Right atrium auricular region (tissue), 2 donors: ENCODE measurements at regions not wholly inside any gene's neighbourhood (a gene's known extent, or its start where the extent isn't known, plus 50 kb on each side); places are given as distances from the start of the nearest gene placed in this dataset.
A peak's percentile ranks its signal among the peaks of the same experiment; 100 is the strongest.

Experiments
- DNase-seq: peaks from one replicate; pipeline ENCODE4 v3.0.0-alpha.2; 2019; ENCODE audit warnings: low spot score
- H3K27ac ChIP-seq, 2 donors: fragments of 200-600 bp; sonication (generic); 1 replicate in 1 of 2; 2 replicates in 1 of 2; pipeline ENCODE4 v1.5.1; 2016 to 2019
- H3K27me3 ChIP-seq, 2 donors: fragments of 200-600 bp; sonication (generic); one replicate each; pipeline versions ENCODE4 v1.5.1 to v1.6.0; 2017 to 2019
- H3K36me3 ChIP-seq: fragments of 200-600 bp; sonication (generic); one replicate; pipeline ENCODE4 v1.5.1; 2016
- H3K4me1 ChIP-seq, 2 donors: fragments of 200-600 bp; sonication (generic); one replicate each; pipeline versions ENCODE4 v1.5.1 to v1.6.0; 2017 to 2019
- H3K4me3 ChIP-seq, 2 donors: fragments of 200-600 bp; sonication (generic); 1 replicate in 1 of 2; 2 replicates in 1 of 2; pipeline ENCODE4 v1.5.1; 2017 to 2019; ENCODE audit warnings: mild to moderate bottlenecking in 1 of 2, moderate library complexity in 1 of 2
- H3K9me3 ChIP-seq, 2 donors: fragments of 200-600 bp; sonication (generic); one replicate each; pipeline ENCODE4 v1.5.1; 2019
- CTCF ChIP-seq, 2 donors: fragments of 200-600 bp; sonication (generic); IDR thresholded peaks; one replicate each; pipeline ENCODE4 v1.5.1; 2019; ENCODE audit warnings: antibody characterized with exemption in 2 of 2

GRCh38 chrX:23548164-23548563 is 119.1 kb upstream of the PRDX4 start:
- H3K36me3 ChIP-seq, result no peaks in the 10 kb centered on the region
- no peaks in the 10 kb centered on the region for H3K4me1 ChIP-seq
- peaks cover 0 to 4% of the 10 kb centered on the region in 2 donors for H3K9me3 ChIP-seq
- H3K27me3 ChIP-seq, result no peaks in the 10 kb centered on the region
- TF ChIP-seq CTCF (IDR thresholded peaks at IDR 0.05), result no peak
- DNase-seq, result no peak
- no peak overlapping the region for H3K4me3 ChIP-seq
- H3K27ac ChIP-seq, result no peak overlapping the region

- H3K9me3 ChIP-seq, result peaks cover 0 to 9% of the 10 kb centered on the region in 2 donors
- no peaks in the 10 kb centered on the region for H3K36me3 ChIP-seq
- H3K27me3 ChIP-seq, result no peaks in the 10 kb centered on the region
- no peaks in the 10 kb centered on the region for H3K4me1 ChIP-seq
- no peak for TF ChIP-seq CTCF (IDR thresholded peaks at IDR 0.05)
- DNase-seq, result no peak
- H3K27ac ChIP-seq, result no peak overlapping the region
- H3K4me3 ChIP-seq, result no peak overlapping the region
Measured at GRCh38 chrX:23552303-23552702, 115.0 kb upstream of the PRDX4 start.

GRCh38 chrX:23554304-23554703 is 113.0 kb upstream of the PRDX4 start:
- no peak for DNase-seq
- H3K4me3 ChIP-seq, result no peak overlapping the region
- no peaks in the 10 kb centered on the region for H3K27me3 ChIP-seq
- H3K27ac ChIP-seq, result no peak overlapping the region
- H3K36me3 ChIP-seq, result no peaks in the 10 kb centered on the region
- no peaks in the 10 kb centered on the region for H3K4me1 ChIP-seq
- TF ChIP-seq CTCF (IDR thresholded peaks at IDR 0.05), result peak; percentile 27 to 61
- peaks cover 0 to 19% of the 10 kb centered on the region in 2 donors for H3K9me3 ChIP-seq

GRCh38 chrX:23557070-23557469 is 110.2 kb upstream of the PRDX4 start:
- no peaks in the 10 kb centered on the region for H3K4me1 ChIP-seq
- H3K27me3 ChIP-seq, result no peaks in the 10 kb centered on the region
- H3K36me3 ChIP-seq, result no peaks in the 10 kb centered on the region
- H3K27ac ChIP-seq, result no peak overlapping the region
- H3K4me3 ChIP-seq, result no peak overlapping the region
- H3K9me3 ChIP-seq, result peaks cover 0 to 32% of the 10 kb centered on the region in 2 donors
- no peak for TF ChIP-seq CTCF (IDR thresholded peaks at IDR 0.05)
- DNase-seq, result no peak

GRCh38 chrX:23559975-23560374 is 107.3 kb upstream of the PRDX4 start:
- no peak overlapping the region for H3K27ac ChIP-seq
- no peaks in the 10 kb centered on the region for H3K36me3 ChIP-seq
- DNase-seq, result no peak
- H3K4me3 ChIP-seq, result no peak overlapping the region
- H3K9me3 ChIP-seq, result peaks cover 0 to 32% of the 10 kb centered on the region in 2 donors
- H3K4me1 ChIP-seq, result no peaks in the 10 kb centered on the region
- no peak for TF ChIP-seq CTCF (IDR thresholded peaks at IDR 0.05)
- H3K27me3 ChIP-seq, result no peaks in the 10 kb centered on the region

GRCh38 chrX:23570674-23571343 is 96.5 kb upstream of the PRDX4 start:
- H3K27ac ChIP-seq, result no peak overlapping the region
- peaks cover 0 to 10% of the 10 kb centered on the region in 2 donors for H3K9me3 ChIP-seq
- no peak overlapping the region for H3K4me3 ChIP-seq
- no peaks in the 10 kb centered on the region for H3K36me3 ChIP-seq
- H3K27me3 ChIP-seq, result peaks cover 0 to 4% of the 10 kb centered on the region in 2 donors
- H3K4me1 ChIP-seq, result no peaks in the 10 kb centered on the region
- DNase-seq, result no peak
- no peak for TF ChIP-seq CTCF (IDR thresholded peaks at IDR 0.05)
